ENCODE measurements at regions not wholly inside any gene's neighbourhood (a gene's known extent, or its start where the extent isn't known, plus 50 kb on each side); places are given as distances from the start of the nearest gene placed in this dataset.

DNA sequence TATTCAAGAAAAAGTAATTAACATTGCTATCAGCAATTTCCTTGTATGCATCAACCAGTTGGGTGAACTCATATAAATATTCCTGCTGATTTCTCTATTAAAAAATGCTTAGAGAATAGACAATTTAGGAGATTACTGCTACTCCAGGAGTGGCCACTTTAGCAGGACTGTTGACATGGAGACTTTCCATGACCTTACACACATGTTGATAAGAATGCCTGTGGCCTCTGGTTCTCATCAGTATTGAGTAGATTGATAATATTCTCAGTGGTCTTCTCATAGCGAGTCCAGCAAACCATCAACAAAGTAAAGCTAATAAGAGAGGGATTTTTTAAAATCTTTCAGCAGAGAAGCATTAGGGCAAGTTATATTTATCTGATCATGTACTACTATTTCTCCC is 208.4 kb upstream of the MARCKS start:
- TF ChIP-seq, protein P1, sequence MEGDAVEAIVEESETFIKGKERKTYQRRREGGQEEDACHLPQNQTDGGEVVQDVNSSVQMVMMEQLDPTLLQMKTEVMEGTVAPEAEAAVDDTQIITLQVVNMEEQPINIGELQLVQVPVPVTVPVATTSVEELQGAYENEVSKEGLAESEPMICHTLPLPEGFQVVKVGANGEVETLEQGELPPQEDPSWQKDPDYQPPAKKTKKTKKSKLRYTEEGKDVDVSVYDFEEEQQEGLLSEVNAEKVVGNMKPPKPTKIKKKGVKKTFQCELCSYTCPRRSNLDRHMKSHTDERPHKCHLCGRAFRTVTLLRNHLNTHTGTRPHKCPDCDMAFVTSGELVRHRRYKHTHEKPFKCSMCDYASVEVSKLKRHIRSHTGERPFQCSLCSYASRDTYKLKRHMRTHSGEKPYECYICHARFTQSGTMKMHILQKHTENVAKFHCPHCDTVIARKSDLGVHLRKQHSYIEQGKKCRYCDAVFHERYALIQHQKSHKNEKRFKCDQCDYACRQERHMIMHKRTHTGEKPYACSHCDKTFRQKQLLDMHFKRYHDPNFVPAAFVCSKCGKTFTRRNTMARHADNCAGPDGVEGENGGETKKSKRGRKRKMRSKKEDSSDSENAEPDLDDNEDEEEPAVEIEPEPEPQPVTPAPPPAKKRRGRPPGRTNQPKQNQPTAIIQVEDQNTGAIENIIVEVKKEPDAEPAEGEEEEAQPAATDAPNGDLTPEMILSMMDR (IDR thresholded peaks at IDR 0.05; ENCODE audit: low read length), result no peak
- no peak for TF ChIP-seq EZH2 (IDR thresholded peaks at IDR 0.05; ENCODE audit: borderline replicate concordance, low read length)
